ENCODE measurements at regions not wholly inside any gene's neighbourhood (a gene's known extent, or its start where the extent isn't known, plus 50 kb on each side); places are given as distances from the start of the nearest gene placed in this dataset.

- H3K9ac ChIP-seq (replicated peaks; ENCODE audit: extremely low read depth, insufficient read depth, low read length), result no peak overlapping the region
- no TSS peak for BruUV-seq (replicated peaks)
- FAIRE-seq (no peak), DNase-seq (ENCODE audit: low read depth, low spot score) (no peak)
- H3K36me3 ChIP-seq (ENCODE audit: control insufficient read depth in 2 of 2, extremely low read depth in 1 of 2, insufficient read depth in 2 of 2, low read length in 2 of 2), result no peaks in the 10 kb centered on the region
- H4K20me1 ChIP-seq (replicated peaks; ENCODE audit: control insufficient read depth, extremely low read depth, insufficient read depth, low read length), result no peaks in the 10 kb centered on the region
- dilution Hi-C loops (cut with MboI; ENCODE audit: extremely low pct_ligation_motif_present, low sequenced_read_pairs) (no loop called here), intact Hi-C loops (cut with micrococcal nuclease) (no loop called here)
- no peaks in the 10 kb centered on the region for H3K27me3 ChIP-seq (ENCODE audit: control insufficient read depth in 2 of 2, insufficient read depth in 2 of 2, low read length in 2 of 2)
- H3K27ac ChIP-seq (ENCODE audit: insufficient read depth, low read depth, low read length), result no peak overlapping the region
- H3K4me3 ChIP-seq (replicated peaks in 1 of 3; ENCODE audit: insufficient read depth in 1 of 3, low read depth in 1 of 3, low read length in 3 of 3), result no peak overlapping the region
- ChIA-PET POLR2A (no interaction called here), CTCF (no interaction called here)
- H3K79me2 ChIP-seq (ENCODE audit: control insufficient read depth, insufficient read depth, low read length), result no peaks in the 10 kb centered on the region
- no peaks in the 10 kb centered on the region for H3K4me1 ChIP-seq (ENCODE audit: control insufficient read depth, extremely low read depth, insufficient read depth, low read length)
- no peak overlapping the region for H2AFZ ChIP-seq (ENCODE audit: low read depth, low read length)
- H3K9me3 ChIP-seq (replicated peaks; ENCODE audit: control insufficient read depth, insufficient read depth, low read length), result no peaks in the 10 kb centered on the region
- TF ChIP-seq MYC (IDR thresholded peaks at IDR 0.05; ENCODE audit: low read depth, low read length), result no peak
- no peak for TF ChIP-seq POLR2A (IDR thresholded peaks at IDR 0.05; ENCODE audit: low read depth, low read length)
- TF ChIP-seq FOS (IDR thresholded peaks at IDR 0.05; ENCODE audit: borderline replicate concordance, insufficient read depth, low read length), result no peak
- no peak for TF ChIP-seq CTCF (IDR thresholded peaks at IDR 0.05; ENCODE audit: extremely low read depth in 1 of 2, insufficient read depth in 1 of 2, low read depth in 1 of 2, low read length in 2 of 2)
- TF ChIP-seq, protein P1, sequence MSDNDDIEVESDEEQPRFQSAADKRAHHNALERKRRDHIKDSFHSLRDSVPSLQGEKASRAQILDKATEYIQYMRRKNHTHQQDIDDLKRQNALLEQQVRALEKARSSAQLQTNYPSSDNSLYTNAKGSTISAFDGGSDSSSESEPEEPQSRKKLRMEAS (IDR thresholded peaks at IDR 0.05; ENCODE audit: insufficient read depth, insufficient read length), result no peak
- TF ChIP-seq JUN (IDR thresholded peaks at IDR 0.05; ENCODE audit: borderline replicate concordance, insufficient read depth, insufficient read length, low read depth), result no peak
- no peak for TF ChIP-seq POLR2AphosphoS5 (IDR thresholded peaks at IDR 0.05; ENCODE audit: insufficient read depth, low read depth, low read length)
- TF ChIP-seq GATA2 (IDR thresholded peaks at IDR 0.05; ENCODE audit: insufficient read depth, insufficient read length, low read depth, low read length), result no peak
- no peak for TF ChIP-seq EZH2 (IDR thresholded peaks at IDR 0.05; ENCODE audit: borderline replicate concordance, low read depth, low read length, severe bottlenecking)
- no peak overlapping the region for H3K4me2 ChIP-seq (ENCODE audit: insufficient read depth, low read length)
- no peaks in the 10 kb centered on the region for H3K9me1 ChIP-seq (replicated peaks; ENCODE audit: control insufficient read depth, extremely low read depth, insufficient read depth, low read length)
Measured at GRCh38 chr1:22224631-22225030, 81.7 kb upstream of the WNT4 start.

Data from endothelial cell of umbilical vein (primary cell).